OCI-LY7 (cell line): ENCODE measurements at regions not wholly inside any gene's neighbourhood (a gene's known extent, or its start where the extent isn't known, plus 50 kb on each side); places are given as distances from the start of the nearest gene placed in this dataset.

ENCODE experiments used
- BruUV-seq: library from RNA; stranded (reverse); fragments of 400-500 nt; replicated peaks from 2 replicates; lab custom pipeline; 2021; lab: Mats Ljungman, UMichigan
- CTCF ChIA-PET: fragments of 300-600 bp; sonication (Branson Sonifier 250); formaldehyde crosslinking; loops from one replicate; lab custom pipeline; 2022; ENCODE audit warnings: antibody characterized with exemption; ENCODE audit not compliant: unreplicated experiment; lab: Charles Lee
- POLR2A ChIA-PET: fragments of 300-600 bp; sonication (Branson Sonifier 250); formaldehyde crosslinking; loops from one replicate; lab custom pipeline; 2022; ENCODE audit warnings: antibody characterized with exemption; lab: Charles Lee
- DNase-seq: peaks from one replicate; pipeline ENCODE4 v3.0.0-alpha.2; 2015; ENCODE audit warnings: low spot score
- H2AFZ ChIP-seq: fragments of 200-600 bp; sonication (generic), shearing (Covaris generic); 2 replicates; pipeline ENCODE4 v1.6.1; 2014; ENCODE audit warnings: mild to moderate bottlenecking, antibody characterized with exemption, low read length, moderate library complexity
- H3K27ac ChIP-seq: fragments of 200-600 bp; sonication (generic); 2 replicates; pipeline ENCODE4 v1.5.1; 2014; ENCODE audit warnings: mixed run types, low read depth, mild to moderate bottlenecking, moderate library complexity, low read length, inconsistent platforms; ENCODE audit not compliant: poor library complexity, severe bottlenecking
- H3K36me3 ChIP-seq: fragments of 200-600 bp; sonication (generic); 2 replicates; pipeline ENCODE4 v1.6.1; 2014; ENCODE audit warnings: mild to moderate bottlenecking, antibody characterized with exemption, low read length, moderate library complexity, mixed read lengths; ENCODE audit not compliant: insufficient read depth
- H3K4me1 ChIP-seq: fragments of 200-600 bp; sonication (generic); 2 replicates; pipeline ENCODE4 v1.5.1; 2014; ENCODE audit warnings: mild to moderate bottlenecking, low read length; ENCODE audit not compliant: insufficient read depth, poor library complexity, severe bottlenecking
- H3K4me2 ChIP-seq: fragments of 200-600 bp; sonication (generic); 2 replicates; pipeline ENCODE4 v1.6.1; 2014; ENCODE audit warnings: mild to moderate bottlenecking, low read length
- H3K4me3 ChIP-seq: fragments of 200-600 bp; sonication (generic); 2 replicates; pipeline ENCODE4 v1.5.1; 2014; ENCODE audit warnings: mild to moderate bottlenecking, low read depth, low read length; ENCODE audit not compliant: poor library complexity, severe bottlenecking
- H3K79me2 ChIP-seq: fragments of 200-600 bp; sonication (generic); 2 replicates; pipeline ENCODE4 v1.6.1; 2016; ENCODE audit warnings: low read depth, mild to moderate bottlenecking, low read length, moderate library complexity, mixed read lengths; ENCODE audit not compliant: insufficient read depth
- H3K9me2 ChIP-seq: fragments of 200-600 bp; sonication (generic); 2 replicates; pipeline ENCODE4 v1.6.1; 2016; ENCODE audit warnings: mild to moderate bottlenecking, low read length, mixed read lengths; ENCODE audit not compliant: insufficient read depth
- H3K9me3 ChIP-seq: fragments of 200-600 bp; sonication (generic); 2 replicates; pipeline ENCODE4 v1.6.1; 2014; ENCODE audit warnings: mild to moderate bottlenecking, mixed run types, low read length, mixed read lengths
- H4K20me1 ChIP-seq: fragments of 200-600 bp; sonication (generic); 2 replicates; pipeline ENCODE4 v1.6.1; 2014; ENCODE audit warnings: mild to moderate bottlenecking, antibody characterized with exemption, low read length, moderate library complexity, mixed read lengths; ENCODE audit not compliant: insufficient read depth
- CTCF ChIP-seq: fragments of 200-600 bp; sonication (generic); conservative IDR thresholded peaks from 2 replicates; pipeline ENCODE4 v1.5.1; 2014; ENCODE audit warnings: mild to moderate bottlenecking, antibody characterized with exemption, low read length, moderate library complexity, mixed read lengths
- EZH2phosphoT487 ChIP-seq: fragments of 200-600 bp; sonication (generic); IDR thresholded peaks from 2 replicates; pipeline ENCODE4 v1.6.1; 2018; ENCODE audit warnings: low read depth, borderline replicate concordance, mild to moderate bottlenecking, mixed run types, antibody characterized with exemption, low read length, moderate library complexity, mixed read lengths
- intact Hi-C: fragments of 100-400 bp; cut with micrococcal nuclease; formaldehyde crosslinking; loops from one replicate; pipeline ENCODE4 v1.10.0; 2022; ENCODE audit not compliant: unreplicated experiment

GRCh38 chr10:118911363-118911762, 118.2 kb upstream of the NANOS1 start:
- ChIA-PET CTCF (no interaction called here), POLR2A (no interaction called here)
- Histone ChIP-seq H3K79me2 (no peaks in the 10 kb centered on the region), H2AFZ (no peak overlapping the region), H3K9me2 (no peaks in the 10 kb centered on the region), H3K4me1 (no peaks in the 10 kb centered on the region), H4K20me1 (no peaks in the 10 kb centered on the region), H3K36me3 (no peaks in the 10 kb centered on the region), H3K27ac (no peak overlapping the region), H3K4me3 (no peak overlapping the region), H3K4me2 (no peak overlapping the region), H3K9me3 (no peaks in the 10 kb centered on the region)
- TF ChIP-seq EZH2phosphoT487 = no peak
- TF ChIP-seq CTCF = no peak
- no peak for DNase-seq
- no TSS peak for BruUV-seq
- intact Hi-C loops = no loop called here

GRCh38 chr10:118912961-118913600, 116.4 kb upstream of the NANOS1 start:
- POLR2A ChIA-PET = no interaction called here
- H3K9me3 ChIP-seq = no peaks in the 10 kb centered on the region
- H3K4me2 ChIP-seq = no peak overlapping the region
- CTCF ChIA-PET = no interaction called here
- no peaks in the 10 kb centered on the region for H3K36me3 ChIP-seq
- BruUV-seq = no TSS peak
- H3K79me2 ChIP-seq = no peaks in the 10 kb centered on the region
- no peaks in the 10 kb centered on the region for H4K20me1 ChIP-seq
- TF ChIP-seq EZH2phosphoT487 = no peak
- no peak for TF ChIP-seq CTCF
- H3K4me3 ChIP-seq = no peak overlapping the region
- no peak for DNase-seq
- H3K27ac ChIP-seq = no peak overlapping the region
- no peaks in the 10 kb centered on the region for H3K9me2 ChIP-seq
- H2AFZ ChIP-seq = no peak overlapping the region
- H3K4me1 ChIP-seq = no peaks in the 10 kb centered on the region
- intact Hi-C loops = no loop called here

- POLR2A ChIA-PET = no interaction called here
- H4K20me1 ChIP-seq = no peaks in the 10 kb centered on the region
- no TSS peak for BruUV-seq
- no peak overlapping the region for H2AFZ ChIP-seq
- H3K36me3 ChIP-seq = no peaks in the 10 kb centered on the region
- no peaks in the 10 kb centered on the region for H3K9me2 ChIP-seq
- DNase-seq = no peak
- TF ChIP-seq CTCF (no peak), EZH2phosphoT487 (no peak)
- H3K9me3 ChIP-seq = no peaks in the 10 kb centered on the region
- CTCF ChIA-PET = no interaction called here
- H3K27ac ChIP-seq = no peak overlapping the region
- H3K79me2 ChIP-seq = no peaks in the 10 kb centered on the region
- H3K4me1 ChIP-seq = no peaks in the 10 kb centered on the region
- H3K4me2 ChIP-seq = no peak overlapping the region
- no peak overlapping the region for H3K4me3 ChIP-seq
- intact Hi-C loops = no loop called here
Measured at GRCh38 chr10:118913825-118914224, 115.7 kb upstream of the NANOS1 start.
